HEK293T (cell line): ENCODE measurements at regions not wholly inside any gene's neighbourhood (a gene's known extent, or its start where the extent isn't known, plus 50 kb on each side); places are given as distances from the start of the nearest gene placed in this dataset.

Experiments used
- CTCF ChIA-PET: fragments of 350-600 bp; formaldehyde crosslinking; extraction: SDS; loops from one replicate; lab custom pipeline; 2021; ENCODE audit warnings: antibody characterized with exemption, inconsistent platforms; lab: Yijun Ruan, JAX
- POLR2A ChIA-PET: fragments of 350-600 bp; formaldehyde crosslinking; extraction: SDS; loops from one replicate; lab custom pipeline; 2020; ENCODE audit warnings: antibody characterized with exemption, inconsistent platforms; lab: Yijun Ruan, JAX
- DNase-seq: peaks from one replicate; pipeline ENCODE4 v3.0.0; 2012; ENCODE audit warnings: mixed read lengths; ENCODE audit errors: extremely low spot score
- ARNT ChIP-seq: fragments of 450-650 bp; IDR thresholded peaks from 2 replicates; pipeline ENCODE4 v1.6.1; 2017; ENCODE audit warnings: mild to moderate bottlenecking
- BHLHE40 ChIP-seq: fragments of 450-650 bp; IDR thresholded peaks from 2 replicates; pipeline ENCODE4 v1.6.1; 2016; ENCODE audit warnings: mild to moderate bottlenecking, moderate library complexity, borderline replicate concordance
- CTBP1 ChIP-seq: fragments of 450-650 bp; IDR thresholded peaks from 2 replicates; pipeline ENCODE4 v1.6.1; 2016; ENCODE audit warnings: borderline replicate concordance
- ELF4 ChIP-seq: fragments of 450-650 bp; IDR thresholded peaks from 2 replicates; pipeline ENCODE4 v1.6.1; 2017; ENCODE audit warnings: antibody characterized with exemption
- FOXA1 ChIP-seq: fragments of 450-650 bp; IDR thresholded peaks from 2 replicates; pipeline ENCODE4 v1.6.1; 2016; ENCODE audit warnings: mild to moderate bottlenecking
- FOXK2 ChIP-seq: fragments of 450-650 bp; IDR thresholded peaks from 2 replicates; pipeline ENCODE4 v1.6.1; 2016; ENCODE audit warnings: mild to moderate bottlenecking
- FOXM1 ChIP-seq: fragments of 450-650 bp; IDR thresholded peaks from 2 replicates; pipeline ENCODE4 v1.6.1; 2017; ENCODE audit warnings: mild to moderate bottlenecking, borderline replicate concordance
- HDGF ChIP-seq: fragments of 450-650 bp; IDR thresholded peaks from 2 replicates; pipeline ENCODE4 v1.6.1; 2017; ENCODE audit warnings: antibody characterized with exemption, borderline replicate concordance
- L3MBTL2 ChIP-seq: fragments of 450-650 bp; conservative IDR thresholded peaks from 2 replicates; pipeline ENCODE4 v1.6.1; 2016; ENCODE audit warnings: mild to moderate bottlenecking
- LEF1 ChIP-seq: fragments of 450-650 bp; IDR thresholded peaks from 2 replicates; pipeline ENCODE4 v1.6.1; 2017; ENCODE audit warnings: mild to moderate bottlenecking, borderline replicate concordance
- NFRKB ChIP-seq: fragments of 450-650 bp; IDR thresholded peaks from 2 replicates; pipeline ENCODE4 v1.6.1; 2016; ENCODE audit warnings: mild to moderate bottlenecking, moderate library complexity
- PKNOX1 ChIP-seq: fragments of 450-650 bp; IDR thresholded peaks from 2 replicates; pipeline ENCODE4 v1.6.1; 2016
- SP1 ChIP-seq: fragments of 450-650 bp; IDR thresholded peaks from 2 replicates; pipeline ENCODE4 v1.6.1; 2017
- SUZ12 ChIP-seq: fragments of 450-650 bp; IDR thresholded peaks from 2 replicates; pipeline ENCODE4 v1.6.1; 2016; ENCODE audit warnings: mild to moderate bottlenecking
- TARDBP ChIP-seq: fragments of 450-650 bp; IDR thresholded peaks from 2 replicates; pipeline ENCODE4 v1.6.1; 2016
- ZNF384 ChIP-seq: fragments of 450-650 bp; IDR thresholded peaks from 2 replicates; pipeline ENCODE4 v1.6.1; 2016

DNA sequence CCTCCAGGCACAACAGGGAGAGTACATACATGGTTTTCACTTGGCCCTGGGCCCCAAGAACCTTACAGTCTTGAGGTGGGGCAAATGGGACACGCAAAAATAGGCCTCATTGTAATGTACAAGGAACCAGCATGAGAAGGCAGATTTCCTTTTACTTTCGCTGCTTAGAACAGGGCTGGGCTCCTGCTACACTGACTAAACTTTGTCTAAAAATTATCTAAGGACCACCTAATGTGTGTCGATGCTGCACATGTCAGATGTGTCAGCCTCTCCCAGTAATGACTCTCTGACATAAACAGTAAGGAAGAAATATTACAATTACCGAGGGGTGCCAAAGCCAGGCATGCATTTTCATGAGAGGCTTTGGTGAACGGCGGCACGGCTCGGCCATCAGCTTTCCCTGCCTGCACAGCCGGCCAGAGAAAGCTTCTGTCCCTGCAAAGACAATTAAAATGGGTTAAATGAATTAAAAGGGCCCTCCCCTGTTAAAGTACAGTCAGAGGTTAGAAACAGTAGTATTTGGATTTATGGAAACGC, 224.2 kb upstream of the IRX3 start:
- CTCF ChIA-PET = no interaction called here
- TF ChIP-seq SUZ12 (no peak), HDGF (no peak), BHLHE40 (no peak), ELF4 (no peak)
- POLR2A ChIA-PET = no interaction called here
- DNase-seq = no peak

- POLR2A ChIA-PET = no interaction called here
- CTCF ChIA-PET = no interaction called here
- no peak for DNase-seq
- TF ChIP-seq PKNOX1 = no peak
- TF ChIP-seq NFRKB = no peak
- TF ChIP-seq HDGF = no peak
- no peak for TF ChIP-seq ELF4
Measured at GRCh38 chr16:54509456-54509855, 222.9 kb upstream of the IRX3 start.

DNA sequence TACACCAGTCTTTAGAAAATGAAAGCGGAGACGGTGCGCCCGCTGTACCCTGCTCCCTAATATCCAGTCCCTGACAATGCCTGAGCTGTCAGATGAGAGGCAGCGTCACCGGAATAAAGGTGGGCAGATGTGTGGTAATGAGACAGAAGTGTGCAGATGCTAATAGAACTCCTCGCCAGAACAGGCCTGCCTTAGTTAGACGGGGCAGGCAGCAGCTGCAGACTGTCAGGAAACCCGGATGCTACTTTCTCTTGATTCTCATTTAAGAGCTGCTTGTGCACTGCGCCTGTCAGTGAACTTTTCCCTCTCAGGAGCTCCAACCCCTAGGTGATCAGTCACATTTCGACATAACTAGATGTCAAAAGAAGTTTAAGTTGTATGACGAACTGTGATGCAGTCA, 221.8 kb upstream of the IRX3 start:
- POLR2A ChIA-PET = no interaction called here
- TF ChIP-seq LEF1 (no peak), L3MBTL2 (no peak), FOXM1 (no peak), HDGF (no peak), PKNOX1 (no peak), ARNT (no peak), BHLHE40 (no peak), FOXK2 (no peak), FOXA1 (no peak), TARDBP (no peak)
- CTCF ChIA-PET = no interaction called here

DNA sequence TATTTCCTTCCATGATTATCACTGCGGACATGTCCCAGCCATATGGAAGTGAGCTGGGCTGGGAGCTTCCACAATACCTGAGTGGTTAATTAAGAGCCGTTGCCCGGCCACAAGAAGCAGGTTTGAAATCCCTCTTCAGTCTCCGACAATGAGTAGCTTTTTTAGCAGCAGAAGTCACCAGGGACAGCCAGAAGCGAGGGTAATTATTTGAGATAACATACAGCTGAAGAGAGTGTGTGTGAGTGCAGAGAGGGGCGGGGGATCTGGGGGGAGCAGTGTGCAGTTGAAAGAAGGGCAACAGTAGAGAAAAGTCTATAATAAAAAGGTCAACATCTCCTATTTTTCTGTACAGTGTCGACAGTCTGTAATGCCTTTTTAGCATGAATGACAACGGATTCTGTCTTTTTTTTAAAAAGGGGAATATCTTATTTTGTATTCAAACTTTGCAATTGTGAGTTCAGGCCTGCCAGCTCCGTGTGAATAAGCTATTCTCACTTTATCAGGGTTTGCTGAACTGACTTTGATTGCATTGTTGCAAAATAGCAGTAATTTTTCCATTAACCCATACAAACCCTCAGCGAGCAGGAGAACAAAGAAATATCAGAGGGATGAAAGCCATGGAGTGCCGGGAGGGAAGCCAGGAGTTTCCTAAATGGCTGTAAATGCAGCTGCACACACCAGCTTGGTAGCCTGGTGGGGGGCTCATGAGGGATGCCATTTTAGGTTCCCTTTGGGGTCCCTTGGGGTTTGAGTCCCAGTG, 220.3 kb upstream of the IRX3 start:
- DNase-seq = no peak
- TF ChIP-seq FOXM1 (no peak), TARDBP (no peak), FOXA1 (no peak), ARNT (no peak), LEF1 (no peak), SUZ12 (no peak), NFRKB (no peak), CTBP1 (no peak), L3MBTL2 (no peak), PKNOX1 (no peak), SP1 (no peak), ELF4 (no peak), FOXK2 (no peak), ZNF384 (no peak), HDGF (no peak), BHLHE40 (no peak)
- ChIA-PET CTCF (no interaction called here), POLR2A (no interaction called here)

More for the DNA sequence above, 221.8 kb upstream of the IRX3 start:
- DNase-seq = no peak

- ChIA-PET POLR2A (no interaction called here), CTCF (interaction anchor here (0.6 to 0.9 kb wide), 2 partner anchors 8 to 256 kb away, joined by 3 read pairs; no protein-coding TSS in a partner anchor)
- no peak for DNase-seq
- TF ChIP-seq TARDBP (no peak), FOXK2 (no peak), CTBP1 (no peak), FOXM1 (no peak), L3MBTL2 (no peak), ARNT (no peak), NFRKB (no peak), BHLHE40 (no peak), LEF1 (no peak), ZNF384 (no peak), SUZ12 (no peak), FOXA1 (no peak), HDGF (no peak), PKNOX1 (no peak)
Measured at GRCh38 chr16:54506214-54506580, 219.6 kb upstream of the IRX3 start.

GRCh38 chr16:54505549-54506213, 219.1 kb upstream of the IRX3 start:
- TF ChIP-seq FOXM1 (no peak), TARDBP (no peak), ZNF384 (no peak), L3MBTL2 (no peak), ELF4 (no peak), BHLHE40 (no peak), PKNOX1 (no peak), SP1 (no peak), LEF1 (no peak), NFRKB (no peak), HDGF (no peak), FOXA1 (no peak), SUZ12 (no peak), CTBP1 (no peak), ARNT (no peak), FOXK2 (no peak)
- CTCF ChIA-PET = interaction anchor here (0.6 to 0.9 kb wide), 2 partner anchors 8 to 256 kb away, joined by 3 read pairs; no protein-coding TSS in a partner anchor
- POLR2A ChIA-PET = interaction anchor here (0.6 kb wide), 1 partner anchor 15 kb away, joined by 3 read pairs; no protein-coding TSS in a partner anchor
- DNase-seq = no peak
